H9 (cell line): ENCODE measurements at regions not wholly inside any gene's neighbourhood (a gene's known extent, or its start where the extent isn't known, plus 50 kb on each side); places are given as distances from the start of the nearest gene placed in this dataset.

ENCODE experiments used
- DNase-seq: peaks from one replicate; pipeline ENCODE4 v3.0.0-alpha.2; 2017
- H2AFZ ChIP-seq: one replicate; pipeline ENCODE4 v1.6.1; 2013; ENCODE audit warnings: mild to moderate bottlenecking, low read length, control low read depth, moderate library complexity
- H2AK5ac ChIP-seq: 2 replicates; pipeline ENCODE4 v1.6.1; 2013; ENCODE audit warnings: low read length, control low read depth, mixed read lengths; ENCODE audit not compliant: insufficient read length
- H2BK120ac ChIP-seq: one replicate; pipeline ENCODE4 v1.6.1; 2013; ENCODE audit warnings: low read depth, mild to moderate bottlenecking, low read length, control low read depth, inconsistent platforms; ENCODE audit not compliant: poor library complexity, severe bottlenecking
- H2BK12ac ChIP-seq: 2 replicates; pipeline ENCODE4 v1.6.1; 2013; ENCODE audit warnings: low read length, control low read depth, mixed read lengths, low read depth; ENCODE audit not compliant: insufficient read length
- H2BK15ac ChIP-seq: 2 replicates; pipeline ENCODE4 v1.6.1; 2013; ENCODE audit warnings: low read depth, low read length, control low read depth
- H2BK20ac ChIP-seq: one replicate; pipeline ENCODE4 v1.6.1; 2013; ENCODE audit warnings: low read depth, mild to moderate bottlenecking, low read length, control low read depth, inconsistent platforms; ENCODE audit not compliant: poor library complexity, severe bottlenecking
- H2BK5ac ChIP-seq: 2 replicates; pipeline ENCODE4 v1.6.1; 2013; ENCODE audit warnings: low read length, control low read depth, mixed read lengths; ENCODE audit not compliant: insufficient read length
- H3K14ac ChIP-seq: 2 replicates; pipeline ENCODE4 v1.6.1; 2013; ENCODE audit warnings: low read length, control low read depth; ENCODE audit not compliant: insufficient read depth
- H3K18ac ChIP-seq: 2 replicates; pipeline ENCODE4 v1.6.1; 2013; ENCODE audit warnings: low read depth, mild to moderate bottlenecking, mixed read lengths, low read length, control low read depth; ENCODE audit not compliant: insufficient read length
- H3K23ac ChIP-seq: 2 replicates; pipeline ENCODE4 v1.6.1; 2013; ENCODE audit warnings: low read length, control low read depth, mixed read lengths, low read depth; ENCODE audit not compliant: insufficient read length
- H3K23me2 ChIP-seq: 2 replicates; pipeline ENCODE4 v1.6.1; 2013; ENCODE audit warnings: low read depth, mild to moderate bottlenecking, mixed read lengths, low read length, control low read depth; ENCODE audit not compliant: insufficient read length, poor library complexity, severe bottlenecking
- H3K27ac ChIP-seq: 2 replicates; pipeline ENCODE4 v1.5.1; 2013; ENCODE audit warnings: low read length, control low read depth, mixed read lengths, low read depth; ENCODE audit not compliant: insufficient read length
- H3K27me3 ChIP-seq: 2 replicates; pipeline ENCODE4 v1.6.1; 2013; ENCODE audit warnings: low read length, control low read depth, inconsistent platforms; ENCODE audit not compliant: insufficient read depth
- H3K4ac ChIP-seq: 2 replicates; pipeline ENCODE4 v1.6.1; 2013; ENCODE audit warnings: low read depth, mild to moderate bottlenecking, control low read depth, inconsistent platforms, low read length, moderate library complexity
- H3K4me1 ChIP-seq: 2 replicates; pipeline ENCODE4 v1.6.1; 2013; ENCODE audit warnings: low read length, control low read depth, inconsistent platforms; ENCODE audit not compliant: insufficient read depth
- H3K4me2 ChIP-seq: 2 replicates; pipeline ENCODE4 v1.6.1; 2013; ENCODE audit warnings: low read length, control low read depth, mixed read lengths; ENCODE audit not compliant: insufficient read length, insufficient read depth
- H3K56ac ChIP-seq: 2 replicates; pipeline ENCODE4 v1.6.1; 2013; ENCODE audit warnings: low read depth, mild to moderate bottlenecking, mixed read lengths, low read length, control low read depth; ENCODE audit not compliant: insufficient read length
- H3K79me1 ChIP-seq: 2 replicates; pipeline ENCODE4 v1.6.1; 2013; ENCODE audit warnings: low read depth, mild to moderate bottlenecking, moderate library complexity, low read length, control low read depth, inconsistent platforms; ENCODE audit not compliant: insufficient read depth, poor library complexity, severe bottlenecking
- H3K79me2 ChIP-seq: 2 replicates; pipeline ENCODE4 v1.6.1; 2013; ENCODE audit warnings: low read length, control low read depth, inconsistent platforms; ENCODE audit not compliant: insufficient read depth
- H3K9ac ChIP-seq: 2 replicates; pipeline ENCODE4 v1.6.1; 2013; ENCODE audit warnings: low read length, control low read depth, mixed read lengths; ENCODE audit not compliant: insufficient read length; ENCODE audit errors: extremely low read depth
- H3K9me3 ChIP-seq: one replicate; pipeline ENCODE4 v1.6.1; 2013; ENCODE audit warnings: low read depth, low read length, inconsistent platforms; ENCODE audit not compliant: control insufficient read depth
- H3T11ph ChIP-seq: one replicate; pipeline ENCODE4 v1.6.1; 2013; ENCODE audit warnings: mild to moderate bottlenecking, low read length, control low read depth, inconsistent platforms
- H4K20me1 ChIP-seq: one replicate; pipeline ENCODE4 v1.6.1; 2013; ENCODE audit not compliant: control insufficient read depth, insufficient read length, insufficient read depth
- H4K5ac ChIP-seq: 2 replicates; pipeline ENCODE4 v1.6.1; 2013; ENCODE audit warnings: low read depth, mild to moderate bottlenecking, mixed read lengths, low read length, control low read depth; ENCODE audit not compliant: insufficient read length
- H4K8ac ChIP-seq: replicated peaks from 2 replicates; pipeline ENCODE4 v1.6.1; 2013; ENCODE audit warnings: low read length, control low read depth, mixed read lengths, low read depth; ENCODE audit not compliant: insufficient read length
- H4K91ac ChIP-seq: 2 replicates; pipeline ENCODE4 v1.6.1; 2013; ENCODE audit warnings: low read depth, mild to moderate bottlenecking, moderate library complexity, mixed read lengths, low read length, control low read depth; ENCODE audit not compliant: insufficient read length
- H3K27ac Mint-ChIP-seq, 3 experiments: 2 replicates in 2 of 3; 3 replicates in 1 of 3; pipeline ENCODE4 v1.8.0; 2020 to 2021; ENCODE audit warnings: mixed read lengths in 3 of 3, mild to moderate bottlenecking in 1 of 3, moderate library complexity in 1 of 3
- H3K27me3 Mint-ChIP-seq: 2 replicates; pipeline ENCODE4 v1.8.0; 2021; ENCODE audit warnings: low read depth, mild to moderate bottlenecking, moderate library complexity, mixed read lengths
- H3K36me3 Mint-ChIP-seq, 3 experiments: 2 replicates in 2 of 3; 3 replicates in 1 of 3; pipeline ENCODE4 v1.8.0; 2020 to 2021; ENCODE audit warnings: low read depth in 3 of 3, mixed read lengths in 3 of 3; ENCODE audit not compliant: insufficient read depth in 1 of 3
- H3K4me1 Mint-ChIP-seq, 2 experiments: 2 replicates each; pipeline ENCODE4 v1.8.0; 2020; ENCODE audit warnings: mixed read lengths in 2 of 2
- H3K4me3 Mint-ChIP-seq, 2 experiments: 2 replicates in 1 of 2; 3 replicates in 1 of 2; pipeline ENCODE4 v1.8.0; 2020 to 2021; ENCODE audit warnings: mild to moderate bottlenecking in 2 of 2, mixed read lengths in 2 of 2, moderate library complexity in 1 of 2
- H3K9me3 Mint-ChIP-seq, 2 experiments: 2 replicates in 1 of 2; 3 replicates in 1 of 2; pipeline ENCODE4 v1.8.0; 2020; ENCODE audit warnings: mild to moderate bottlenecking in 2 of 2, mixed read lengths in 2 of 2, moderate library complexity in 1 of 2
- TF ChIP-seq, protein P1 (sequence below): fragments of 200-600 bp; sonication (generic); conservative IDR thresholded peaks from 3 replicates; pipeline ENCODE4 v1.8.0; 2021; ENCODE audit warnings: antibody characterized with exemption, mild to moderate bottlenecking

GRCh38 chr9:73615557-73615956 is 463.9 kb downstream of the ANXA1 start:
- Mint-ChIP-seq H3K36me3 (no peaks in the 10 kb centered on the region; a peak in 2 of 7 replicates), H3K27me3 (no peaks in the 10 kb centered on the region), H3K27ac (peak overlapping the region in 1 of 3 experiments; percentile 72; a peak in 3 of 7 replicates), H3K4me3 (no peak overlapping the region), H3K4me1 (peaks cover 23% of the 10 kb centered on the region in 2 experiments), H3K9me3 (no peaks in the 10 kb centered on the region; a peak in 1 of 5 replicates)
- Histone ChIP-seq H3K27ac (no peak overlapping the region), H3K18ac (no peak overlapping the region), H3K9me3 (no peaks in the 10 kb centered on the region), H2BK120ac (no peak overlapping the region), H3K23ac (no peak overlapping the region), H3K79me2 (no peaks in the 10 kb centered on the region), H3K56ac (no peak overlapping the region), H4K8ac (no peak overlapping the region), H3K9ac (no peak overlapping the region), H4K20me1 (no peaks in the 10 kb centered on the region), H4K91ac (no peak overlapping the region), H2BK20ac (no peak overlapping the region), H4K5ac (no peak overlapping the region), H3T11ph (no peak overlapping the region), H3K4me2 (peak overlapping the region; percentile 2), H3K4ac (no peak overlapping the region), H2BK15ac (no peak overlapping the region), H3K79me1 (no peaks in the 10 kb centered on the region), H2AFZ (no peak overlapping the region), H3K14ac (no peak overlapping the region), H2BK12ac (no peak overlapping the region), H3K23me2 (no peaks in the 10 kb centered on the region), H2BK5ac (no peak overlapping the region), H3K4me1 (peaks cover 5% of the 10 kb centered on the region; the same call in 1 of the 2 replicates), H3K27me3 (no peaks in the 10 kb centered on the region), H2AK5ac (no peak overlapping the region)
- DNase-seq, result no peak
- TF ChIP-seq, protein P1, sequence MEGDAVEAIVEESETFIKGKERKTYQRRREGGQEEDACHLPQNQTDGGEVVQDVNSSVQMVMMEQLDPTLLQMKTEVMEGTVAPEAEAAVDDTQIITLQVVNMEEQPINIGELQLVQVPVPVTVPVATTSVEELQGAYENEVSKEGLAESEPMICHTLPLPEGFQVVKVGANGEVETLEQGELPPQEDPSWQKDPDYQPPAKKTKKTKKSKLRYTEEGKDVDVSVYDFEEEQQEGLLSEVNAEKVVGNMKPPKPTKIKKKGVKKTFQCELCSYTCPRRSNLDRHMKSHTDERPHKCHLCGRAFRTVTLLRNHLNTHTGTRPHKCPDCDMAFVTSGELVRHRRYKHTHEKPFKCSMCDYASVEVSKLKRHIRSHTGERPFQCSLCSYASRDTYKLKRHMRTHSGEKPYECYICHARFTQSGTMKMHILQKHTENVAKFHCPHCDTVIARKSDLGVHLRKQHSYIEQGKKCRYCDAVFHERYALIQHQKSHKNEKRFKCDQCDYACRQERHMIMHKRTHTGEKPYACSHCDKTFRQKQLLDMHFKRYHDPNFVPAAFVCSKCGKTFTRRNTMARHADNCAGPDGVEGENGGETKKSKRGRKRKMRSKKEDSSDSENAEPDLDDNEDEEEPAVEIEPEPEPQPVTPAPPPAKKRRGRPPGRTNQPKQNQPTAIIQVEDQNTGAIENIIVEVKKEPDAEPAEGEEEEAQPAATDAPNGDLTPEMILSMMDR, result no peak
